WTC11 (cell line): ENCODE measurements at regions not wholly inside any gene's neighbourhood (a gene's known extent, or its start where the extent isn't known, plus 50 kb on each side); places are given as distances from the start of the nearest gene placed in this dataset.

Experiments
- ATAC-seq: fragments of 200-7000 bp; cut with Tn5 transposase; 2 replicates; pipeline ENCODE4 v1.10.0; 2021; ENCODE audit warnings: mild to moderate bottlenecking, moderate library complexity
- CTCF ChIA-PET: fragments of 300-600 bp; sonication (Branson Sonifier 250); formaldehyde crosslinking; loops from one replicate; lab custom pipeline; 2021; ENCODE audit warnings: antibody characterized with exemption; lab: Charles Lee
- POLR2A ChIA-PET: fragments of 350-600 bp; sonication (Branson Sonifier 250); formaldehyde crosslinking; loops from one replicate; lab custom pipeline; 2021; ENCODE audit warnings: antibody characterized with exemption; lab: Charles Lee
- DNase-seq: peaks from one replicate; pipeline ENCODE4 v3.0.0; 2021; ENCODE audit warnings: low spot score
- H3K27ac Mint-ChIP-seq: 2 replicates; pipeline ENCODE4 v1.8.0; 2021; ENCODE audit warnings: mixed read lengths
- H3K27me3 Mint-ChIP-seq: 2 replicates; pipeline ENCODE4 v1.8.0; 2021; ENCODE audit warnings: low read depth, mild to moderate bottlenecking, moderate library complexity, mixed read lengths
- H3K36me3 Mint-ChIP-seq: 2 replicates; pipeline ENCODE4 v1.8.0; 2021; ENCODE audit warnings: mixed read lengths
- H3K4me1 Mint-ChIP-seq: 2 replicates; pipeline ENCODE4 v1.8.0; 2022; ENCODE audit warnings: mixed read lengths
- H3K4me3 Mint-ChIP-seq: 2 replicates; pipeline ENCODE4 v1.8.0; 2021; ENCODE audit warnings: mild to moderate bottlenecking, moderate library complexity, mixed read lengths
- H3K9me3 Mint-ChIP-seq: 2 replicates; pipeline ENCODE4 v1.8.0; 2021; ENCODE audit warnings: mixed read lengths
- AR ChIP-seq: fragments of 250-450 bp; sonication (Bioruptor Pico); IDR thresholded peaks from 2 replicates; pipeline ENCODE4 v1.9.0; 2021; ENCODE audit warnings: mild to moderate bottlenecking
- E2F5 ChIP-seq: sonication (generic); formaldehyde crosslinking; IDR thresholded peaks from 2 replicates; pipeline ENCODE4 v1.8.1; 2022; ENCODE audit warnings: mild to moderate bottlenecking, moderate library complexity, missing genetic modification reagents
- IRF1 ChIP-seq: sonication (generic); formaldehyde crosslinking; IDR thresholded peaks from 2 replicates; pipeline ENCODE4 v1.8.0; 2023; ENCODE audit warnings: missing genetic modification reagents
- IRF2 ChIP-seq: sonication (generic); formaldehyde crosslinking; IDR thresholded peaks from 2 replicates; pipeline ENCODE4 v1.8.0; 2022; ENCODE audit warnings: low read depth, missing genetic modification reagents, borderline replicate concordance
- MLX ChIP-seq: sonication (generic); formaldehyde crosslinking; IDR thresholded peaks from 2 replicates; pipeline ENCODE4 v1.8.1; 2023; ENCODE audit warnings: mild to moderate bottlenecking, missing genetic modification reagents, moderate library complexity
- MXD4 ChIP-seq: fragments of 250-450 bp; sonication (Bioruptor Pico); IDR thresholded peaks from 2 replicates; pipeline ENCODE4 v1.8.0; 2021; ENCODE audit warnings: mild to moderate bottlenecking, moderate library complexity, borderline replicate concordance
- MYBL2 ChIP-seq: sonication (generic); formaldehyde crosslinking; IDR thresholded peaks from 2 replicates; pipeline ENCODE4 v1.8.1; 2023; ENCODE audit warnings: mild to moderate bottlenecking, moderate library complexity, missing genetic modification reagents
- NR1H2 ChIP-seq: sonication (generic); formaldehyde crosslinking; IDR thresholded peaks from 2 replicates; pipeline ENCODE4 v1.9.0; 2021; ENCODE audit warnings: mild to moderate bottlenecking, moderate library complexity, missing genetic modification reagents
- NR2C2 ChIP-seq: sonication (generic); formaldehyde crosslinking; IDR thresholded peaks from 2 replicates; pipeline ENCODE4 v1.8.0; 2022; ENCODE audit warnings: mild to moderate bottlenecking, missing genetic modification reagents
- OVOL2 ChIP-seq: fragments of 250-450 bp; sonication (Bioruptor Pico); IDR thresholded peaks from 2 replicates; pipeline ENCODE4 v1.9.0; 2021; ENCODE audit warnings: mild to moderate bottlenecking, borderline replicate concordance
- PREB ChIP-seq: sonication (generic); formaldehyde crosslinking; IDR thresholded peaks from 2 replicates; pipeline ENCODE4 v1.8.1; 2022; ENCODE audit warnings: mild to moderate bottlenecking, missing genetic modification reagents, moderate library complexity, borderline replicate concordance
- RORB ChIP-seq: fragments of 250-450 bp; sonication (Bioruptor Pico); IDR thresholded peaks from 2 replicates; pipeline ENCODE4 v1.9.0; 2021; ENCODE audit warnings: mild to moderate bottlenecking
- ZNF263 ChIP-seq: sonication (generic); formaldehyde crosslinking; IDR thresholded peaks from 2 replicates; pipeline ENCODE4 v1.8.1; 2022; ENCODE audit warnings: low read depth, mild to moderate bottlenecking, moderate library complexity, missing genetic modification reagents
- ZNF512 ChIP-seq: sonication (generic); formaldehyde crosslinking; IDR thresholded peaks from 2 replicates; pipeline ENCODE4 v1.8.1; 2022; ENCODE audit warnings: missing genetic modification reagents, borderline replicate concordance
- ZNF532 ChIP-seq: fragments of 250-450 bp; sonication (Bioruptor Pico); IDR thresholded peaks from 2 replicates; pipeline ENCODE4 v1.9.0; 2021; ENCODE audit warnings: mild to moderate bottlenecking, borderline replicate concordance
- ZSCAN18 ChIP-seq: fragments of 250-450 bp; sonication (Bioruptor Pico); IDR thresholded peaks from 2 replicates; pipeline ENCODE4 v2.1.2; 2022; ENCODE audit warnings: mild to moderate bottlenecking, moderate library complexity

- TF ChIP-seq ZNF512 (no peak), MYBL2 (CRISPR knock-in tag) (no peak), AR (CRISPR knock-in tag) (no peak), ZNF263 (CRISPR knock-in tag) (no peak), MLX (CRISPR knock-in tag) (no peak), E2F5 (CRISPR knock-in tag) (no peak), OVOL2 (CRISPR knock-in tag) (no peak), IRF1 (CRISPR knock-in tag) (no peak), MXD4 (CRISPR knock-in tag) (no peak), RORB (CRISPR knock-in tag) (no peak), NR2C2 (CRISPR knock-in tag) (no peak), IRF2 (CRISPR knock-in tag) (no peak)
Measured at GRCh38 chr4:116501954-116502353, 583.4 kb downstream of the TRAM1L1 start (continued).

GRCh38 chr4:116500225-116500624 is 585.2 kb downstream of the TRAM1L1 start:
- ChIA-PET POLR2A (no interaction called here), CTCF (no interaction called here)
- DNase-seq (no peak), ATAC-seq (no peak)
- no peaks in the 10 kb centered on the region for H3K27me3 Mint-ChIP-seq
- TF ChIP-seq PREB (CRISPR knock-in tag) (no peak), ZSCAN18 (CRISPR knock-in tag) (no peak), ZNF532 (no peak), NR1H2 (CRISPR knock-in tag) (no peak)
- H3K4me3 Mint-ChIP-seq = no peak overlapping the region
- no peaks in the 10 kb centered on the region for H3K36me3 Mint-ChIP-seq
- H3K27ac Mint-ChIP-seq = no peak overlapping the region
- H3K9me3 Mint-ChIP-seq = no peaks in the 10 kb centered on the region
- no peaks in the 10 kb centered on the region for H3K4me1 Mint-ChIP-seq
